Peyer's patch (tissue), 4 donors: ENCODE measurements at regions not wholly inside any gene's neighbourhood (a gene's known extent, or its start where the extent isn't known, plus 50 kb on each side); places are given as distances from the start of the nearest gene placed in this dataset.

Experiments
- CTCF ChIP-seq, 6 experiments: fragments of 450-650 bp in 4 of 6; fragments of 200-600 bp in 2 of 6; sonication (generic) in 1 of 6; IDR thresholded peaks; one replicate each; pipeline ENCODE4 v1.5.1; 2017 to 2019; ENCODE audit warnings: antibody characterized with exemption in 6 of 6, mild to moderate bottlenecking in 3 of 6, moderate library complexity in 1 of 6
- POLR2A ChIP-seq, 2 donors: fragments of 450-650 bp; IDR thresholded peaks; one replicate each; pipeline ENCODE4 v1.5.1; 2017; ENCODE audit warnings: antibody characterized with exemption in 2 of 2, mild to moderate bottlenecking in 2 of 2, moderate library complexity in 2 of 2

GRCh38 chr3:144821583-144821982 lies 850.0 kb downstream of the DIPK2A start:
- no peak for TF ChIP-seq CTCF (IDR thresholded peaks at IDR 0.05)
- TF ChIP-seq POLR2A (IDR thresholded peaks at IDR 0.05), result no peak
